ENCODE measurements at regions not wholly inside any gene's neighbourhood (a gene's known extent, or its start where the extent isn't known, plus 50 kb on each side); places are given as distances from the start of the nearest gene placed in this dataset.

- TF ChIP-seq PBX3 (IDR thresholded peaks at IDR 0.05) (no peak), GABPA (IDR thresholded peaks at IDR 0.05; ENCODE audit: low read depth) (no peak), ELF1 (IDR thresholded peaks at IDR 0.05) (no peak), MEF2A (IDR thresholded peaks at IDR 0.05; ENCODE audit: borderline replicate concordance, low read depth) (peak; percentile 29; the same call in 1 of the 2 replicates), TCF12 (IDR thresholded peaks at IDR 0.05) (peak; percentile 47), EZH2phosphoT487 (IDR thresholded peaks at IDR 0.05; ENCODE audit: borderline replicate concordance, low read depth) (no peak), RFX5 (IDR thresholded peaks at IDR 0.05; ENCODE audit: low read length) (no peak), USF1 (IDR thresholded peaks at IDR 0.05; ENCODE audit: borderline replicate concordance, low read depth) (no peak), GATA2 (CRISPR knock-in tag; IDR thresholded peaks at IDR 0.05) (no peak), TAF1 (IDR thresholded peaks at IDR 0.05; ENCODE audit: borderline replicate concordance, low read depth, low read length) (no peak), RAD21 (IDR thresholded peaks at IDR 0.05; ENCODE audit: low read length) (no peak), RCOR1 (IDR thresholded peaks at IDR 0.05; ENCODE audit: low read length) (no peak), YY1 (IDR thresholded peaks at IDR 0.05; ENCODE audit: low read depth) (no peak), RXRA (IDR thresholded peaks at IDR 0.05; ENCODE audit: borderline replicate concordance, low read depth) (no peak), NRF1 (IDR thresholded peaks at IDR 0.05; ENCODE audit: low read depth, low read length) (no peak), FOSL2 (IDR thresholded peaks at IDR 0.05; ENCODE audit: borderline replicate concordance, low read depth) (peak; percentile 69), SMC3 (IDR thresholded peaks at IDR 0.05; ENCODE audit: low read depth, low read length) (no peak), FOXM1 (IDR thresholded peaks at IDR 0.05; ENCODE audit: low read depth) (no peak), FOXJ3 (CRISPR knock-in tag; IDR thresholded peaks at IDR 0.05) (no peak)
- TF ChIP-seq, protein P1, sequence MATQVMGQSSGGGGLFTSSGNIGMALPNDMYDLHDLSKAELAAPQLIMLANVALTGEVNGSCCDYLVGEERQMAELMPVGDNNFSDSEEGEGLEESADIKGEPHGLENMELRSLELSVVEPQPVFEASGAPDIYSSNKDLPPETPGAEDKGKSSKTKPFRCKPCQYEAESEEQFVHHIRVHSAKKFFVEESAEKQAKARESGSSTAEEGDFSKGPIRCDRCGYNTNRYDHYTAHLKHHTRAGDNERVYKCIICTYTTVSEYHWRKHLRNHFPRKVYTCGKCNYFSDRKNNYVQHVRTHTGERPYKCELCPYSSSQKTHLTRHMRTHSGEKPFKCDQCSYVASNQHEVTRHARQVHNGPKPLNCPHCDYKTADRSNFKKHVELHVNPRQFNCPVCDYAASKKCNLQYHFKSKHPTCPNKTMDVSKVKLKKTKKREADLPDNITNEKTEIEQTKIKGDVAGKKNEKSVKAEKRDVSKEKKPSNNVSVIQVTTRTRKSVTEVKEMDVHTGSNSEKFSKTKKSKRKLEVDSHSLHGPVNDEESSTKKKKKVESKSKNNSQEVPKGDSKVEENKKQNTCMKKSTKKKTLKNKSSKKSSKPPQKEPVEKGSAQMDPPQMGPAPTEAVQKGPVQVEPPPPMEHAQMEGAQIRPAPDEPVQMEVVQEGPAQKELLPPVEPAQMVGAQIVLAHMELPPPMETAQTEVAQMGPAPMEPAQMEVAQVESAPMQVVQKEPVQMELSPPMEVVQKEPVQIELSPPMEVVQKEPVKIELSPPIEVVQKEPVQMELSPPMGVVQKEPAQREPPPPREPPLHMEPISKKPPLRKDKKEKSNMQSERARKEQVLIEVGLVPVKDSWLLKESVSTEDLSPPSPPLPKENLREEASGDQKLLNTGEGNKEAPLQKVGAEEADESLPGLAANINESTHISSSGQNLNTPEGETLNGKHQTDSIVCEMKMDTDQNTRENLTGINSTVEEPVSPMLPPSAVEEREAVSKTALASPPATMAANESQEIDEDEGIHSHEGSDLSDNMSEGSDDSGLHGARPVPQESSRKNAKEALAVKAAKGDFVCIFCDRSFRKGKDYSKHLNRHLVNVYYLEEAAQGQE (IDR thresholded peaks at IDR 0.05; ENCODE audit: low read depth, low read length), result no peak
- TF ChIP-seq, protein P2, sequence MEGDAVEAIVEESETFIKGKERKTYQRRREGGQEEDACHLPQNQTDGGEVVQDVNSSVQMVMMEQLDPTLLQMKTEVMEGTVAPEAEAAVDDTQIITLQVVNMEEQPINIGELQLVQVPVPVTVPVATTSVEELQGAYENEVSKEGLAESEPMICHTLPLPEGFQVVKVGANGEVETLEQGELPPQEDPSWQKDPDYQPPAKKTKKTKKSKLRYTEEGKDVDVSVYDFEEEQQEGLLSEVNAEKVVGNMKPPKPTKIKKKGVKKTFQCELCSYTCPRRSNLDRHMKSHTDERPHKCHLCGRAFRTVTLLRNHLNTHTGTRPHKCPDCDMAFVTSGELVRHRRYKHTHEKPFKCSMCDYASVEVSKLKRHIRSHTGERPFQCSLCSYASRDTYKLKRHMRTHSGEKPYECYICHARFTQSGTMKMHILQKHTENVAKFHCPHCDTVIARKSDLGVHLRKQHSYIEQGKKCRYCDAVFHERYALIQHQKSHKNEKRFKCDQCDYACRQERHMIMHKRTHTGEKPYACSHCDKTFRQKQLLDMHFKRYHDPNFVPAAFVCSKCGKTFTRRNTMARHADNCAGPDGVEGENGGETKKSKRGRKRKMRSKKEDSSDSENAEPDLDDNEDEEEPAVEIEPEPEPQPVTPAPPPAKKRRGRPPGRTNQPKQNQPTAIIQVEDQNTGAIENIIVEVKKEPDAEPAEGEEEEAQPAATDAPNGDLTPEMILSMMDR (IDR thresholded peaks at IDR 0.05), result no peak
- TF ChIP-seq, protein P3, sequence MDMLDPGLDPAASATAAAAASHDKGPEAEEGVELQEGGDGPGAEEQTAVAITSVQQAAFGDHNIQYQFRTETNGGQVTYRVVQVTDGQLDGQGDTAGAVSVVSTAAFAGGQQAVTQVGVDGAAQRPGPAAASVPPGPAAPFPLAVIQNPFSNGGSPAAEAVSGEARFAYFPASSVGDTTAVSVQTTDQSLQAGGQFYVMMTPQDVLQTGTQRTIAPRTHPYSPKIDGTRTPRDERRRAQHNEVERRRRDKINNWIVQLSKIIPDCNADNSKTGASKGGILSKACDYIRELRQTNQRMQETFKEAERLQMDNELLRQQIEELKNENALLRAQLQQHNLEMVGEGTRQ (IDR thresholded peaks at IDR 0.05; ENCODE audit: borderline replicate concordance, low read depth, low read length), result no peak
These were observed 189.0 kb upstream of the MCTP2 start (continued) for GRCh38 chr15:94042180-94042928.

Data from SK-N-SH (cell line).